ENCODE measurements at regions not wholly inside any gene's neighbourhood (a gene's known extent, or its start where the extent isn't known, plus 50 kb on each side); places are given as distances from the start of the nearest gene placed in this dataset.

- TF ChIP-seq, protein P1, sequence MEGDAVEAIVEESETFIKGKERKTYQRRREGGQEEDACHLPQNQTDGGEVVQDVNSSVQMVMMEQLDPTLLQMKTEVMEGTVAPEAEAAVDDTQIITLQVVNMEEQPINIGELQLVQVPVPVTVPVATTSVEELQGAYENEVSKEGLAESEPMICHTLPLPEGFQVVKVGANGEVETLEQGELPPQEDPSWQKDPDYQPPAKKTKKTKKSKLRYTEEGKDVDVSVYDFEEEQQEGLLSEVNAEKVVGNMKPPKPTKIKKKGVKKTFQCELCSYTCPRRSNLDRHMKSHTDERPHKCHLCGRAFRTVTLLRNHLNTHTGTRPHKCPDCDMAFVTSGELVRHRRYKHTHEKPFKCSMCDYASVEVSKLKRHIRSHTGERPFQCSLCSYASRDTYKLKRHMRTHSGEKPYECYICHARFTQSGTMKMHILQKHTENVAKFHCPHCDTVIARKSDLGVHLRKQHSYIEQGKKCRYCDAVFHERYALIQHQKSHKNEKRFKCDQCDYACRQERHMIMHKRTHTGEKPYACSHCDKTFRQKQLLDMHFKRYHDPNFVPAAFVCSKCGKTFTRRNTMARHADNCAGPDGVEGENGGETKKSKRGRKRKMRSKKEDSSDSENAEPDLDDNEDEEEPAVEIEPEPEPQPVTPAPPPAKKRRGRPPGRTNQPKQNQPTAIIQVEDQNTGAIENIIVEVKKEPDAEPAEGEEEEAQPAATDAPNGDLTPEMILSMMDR (IDR thresholded peaks at IDR 0.05): no peak
- TF ChIP-seq POLR2A (IDR thresholded peaks at IDR 0.05): no peak
Observed at GRCh38 chr13:73580513-73581267, 521.9 kb downstream of the KLF5 start.
